ENCODE measurements at regions not wholly inside any gene's neighbourhood (a gene's known extent, or its start where the extent isn't known, plus 50 kb on each side); places are given as distances from the start of the nearest gene placed in this dataset.

GRCh38 chr2:6683516-6683915 is 182.2 kb downstream of the CMPK2 start:
- H3K9ac ChIP-seq (ENCODE audit: low read length): no peak overlapping the region
- H3K36me3 ChIP-seq (ENCODE audit: insufficient read depth, low read length): no peaks in the 10 kb centered on the region

GRCh38 chr2:6685447-6685846 is 180.3 kb downstream of the CMPK2 start:
- H3K4me3 ChIP-seq (ENCODE audit: low read length): no peak overlapping the region
- no peak overlapping the region for H3K27ac ChIP-seq (ENCODE audit: low read length)
- H3K9me2 ChIP-seq (replicated peaks; ENCODE audit: insufficient read depth, low read length): no peaks in the 10 kb centered on the region
- H3K36me3 ChIP-seq (ENCODE audit: insufficient read depth, low read length): no peaks in the 10 kb centered on the region
- no peak for DNase-seq
- H2AFZ ChIP-seq (ENCODE audit: low read length): no peak overlapping the region
- H3K4me1 ChIP-seq (ENCODE audit: low read length): no peaks in the 10 kb centered on the region
- H3K4me2 ChIP-seq (ENCODE audit: low read depth, low read length, poor library complexity, severe bottlenecking): no peak overlapping the region
- H3K9me3 ChIP-seq (ENCODE audit: low read length): no peaks in the 10 kb centered on the region
- no peaks in the 10 kb centered on the region for H4K20me1 ChIP-seq (ENCODE audit: insufficient read depth, low read depth, low read length)
- no peak overlapping the region for H3K9ac ChIP-seq (ENCODE audit: low read length)
- no peaks in the 10 kb centered on the region for H3K27me3 ChIP-seq (ENCODE audit: low read length)
- no peaks in the 10 kb centered on the region for H3K79me2 ChIP-seq (ENCODE audit: low read length)

More at GRCh38 chr2:6683516-6683915, 182.2 kb downstream of the CMPK2 start:
- Histone ChIP-seq H3K27me3 (ENCODE audit: low read length) (no peaks in the 10 kb centered on the region), H2AFZ (ENCODE audit: low read length) (no peak overlapping the region), H3K27ac (ENCODE audit: low read length) (no peak overlapping the region), H3K9me2 (replicated peaks; ENCODE audit: insufficient read depth, low read length) (no peaks in the 10 kb centered on the region), H3K9me3 (ENCODE audit: low read length) (no peaks in the 10 kb centered on the region), H4K20me1 (ENCODE audit: insufficient read depth, low read depth, low read length) (no peaks in the 10 kb centered on the region), H3K79me2 (ENCODE audit: low read length) (no peaks in the 10 kb centered on the region), H3K4me2 (ENCODE audit: low read depth, low read length, poor library complexity, severe bottlenecking) (no peak overlapping the region), H3K4me3 (ENCODE audit: low read length) (no peak overlapping the region), H3K4me1 (ENCODE audit: low read length) (no peaks in the 10 kb centered on the region)
- DNase-seq: no peak

- Histone ChIP-seq H3K4me2 (ENCODE audit: low read depth, low read length, poor library complexity, severe bottlenecking) (no peak overlapping the region), H3K9me2 (replicated peaks; ENCODE audit: insufficient read depth, low read length) (no peaks in the 10 kb centered on the region), H3K36me3 (ENCODE audit: insufficient read depth, low read length) (no peaks in the 10 kb centered on the region), H3K4me1 (ENCODE audit: low read length) (no peaks in the 10 kb centered on the region), H3K79me2 (ENCODE audit: low read length) (no peaks in the 10 kb centered on the region), H4K20me1 (ENCODE audit: insufficient read depth, low read depth, low read length) (no peaks in the 10 kb centered on the region), H3K27me3 (ENCODE audit: low read length) (no peaks in the 10 kb centered on the region), H3K9me3 (ENCODE audit: low read length) (no peaks in the 10 kb centered on the region), H3K4me3 (ENCODE audit: low read length) (no peak overlapping the region), H3K9ac (ENCODE audit: low read length) (no peak overlapping the region), H3K27ac (ENCODE audit: low read length) (no peak overlapping the region), H2AFZ (ENCODE audit: low read length) (no peak overlapping the region)
- DNase-seq: no peak
Observed at GRCh38 chr2:6692056-6692455, 173.7 kb downstream of the CMPK2 start.

GRCh38 chr2:6692819-6693218 is 172.9 kb downstream of the CMPK2 start:
- Histone ChIP-seq H3K4me1 (ENCODE audit: low read length) (no peaks in the 10 kb centered on the region), H3K9me3 (ENCODE audit: low read length) (no peaks in the 10 kb centered on the region), H3K27me3 (ENCODE audit: low read length) (no peaks in the 10 kb centered on the region), H4K20me1 (ENCODE audit: insufficient read depth, low read depth, low read length) (no peaks in the 10 kb centered on the region), H3K4me2 (ENCODE audit: low read depth, low read length, poor library complexity, severe bottlenecking) (no peak overlapping the region), H3K9me2 (replicated peaks; ENCODE audit: insufficient read depth, low read length) (no peaks in the 10 kb centered on the region), H3K9ac (ENCODE audit: low read length) (no peak overlapping the region), H3K4me3 (ENCODE audit: low read length) (no peak overlapping the region), H3K27ac (ENCODE audit: low read length) (no peak overlapping the region), H3K79me2 (ENCODE audit: low read length) (no peaks in the 10 kb centered on the region), H2AFZ (ENCODE audit: low read length) (no peak overlapping the region), H3K36me3 (ENCODE audit: insufficient read depth, low read length) (no peaks in the 10 kb centered on the region)
- DNase-seq: no peak

GRCh38 chr2:6694555-6694954 is 171.2 kb downstream of the CMPK2 start:
- Histone ChIP-seq H3K27me3 (ENCODE audit: low read length) (no peaks in the 10 kb centered on the region), H3K9me3 (ENCODE audit: low read length) (no peaks in the 10 kb centered on the region), H3K27ac (ENCODE audit: low read length) (no peak overlapping the region), H3K36me3 (ENCODE audit: insufficient read depth, low read length) (no peaks in the 10 kb centered on the region), H3K9me2 (replicated peaks; ENCODE audit: insufficient read depth, low read length) (no peaks in the 10 kb centered on the region), H3K4me3 (ENCODE audit: low read length) (no peak overlapping the region), H4K20me1 (ENCODE audit: insufficient read depth, low read depth, low read length) (no peaks in the 10 kb centered on the region), H2AFZ (ENCODE audit: low read length) (no peak overlapping the region), H3K4me2 (ENCODE audit: low read depth, low read length, poor library complexity, severe bottlenecking) (no peak overlapping the region), H3K79me2 (ENCODE audit: low read length) (no peaks in the 10 kb centered on the region), H3K9ac (ENCODE audit: low read length) (no peak overlapping the region), H3K4me1 (ENCODE audit: low read length) (no peaks in the 10 kb centered on the region)
- DNase-seq: no peak

- H3K4me3 ChIP-seq (ENCODE audit: low read length): no peak overlapping the region
- H3K9me2 ChIP-seq (replicated peaks; ENCODE audit: insufficient read depth, low read length): no peaks in the 10 kb centered on the region
- H3K27ac ChIP-seq (ENCODE audit: low read length): no peak overlapping the region
- H3K4me1 ChIP-seq (ENCODE audit: low read length): no peaks in the 10 kb centered on the region
- DNase-seq: no peak
- H3K4me2 ChIP-seq (ENCODE audit: low read depth, low read length, poor library complexity, severe bottlenecking): no peak overlapping the region
- H4K20me1 ChIP-seq (ENCODE audit: insufficient read depth, low read depth, low read length): no peaks in the 10 kb centered on the region
- H3K79me2 ChIP-seq (ENCODE audit: low read length): no peaks in the 10 kb centered on the region
- H3K9me3 ChIP-seq (ENCODE audit: low read length): no peaks in the 10 kb centered on the region
- H2AFZ ChIP-seq (ENCODE audit: low read length): no peak overlapping the region
- H3K9ac ChIP-seq (ENCODE audit: low read length): no peak overlapping the region
- no peaks in the 10 kb centered on the region for H3K36me3 ChIP-seq (ENCODE audit: insufficient read depth, low read length)
- no peaks in the 10 kb centered on the region for H3K27me3 ChIP-seq (ENCODE audit: low read length)
Observed at GRCh38 chr2:6700335-6700734, 165.4 kb downstream of the CMPK2 start.

GRCh38 chr2:6704077-6704476 is 161.6 kb downstream of the CMPK2 start:
- no peaks in the 10 kb centered on the region for H3K9me2 ChIP-seq (replicated peaks; ENCODE audit: insufficient read depth, low read length)
- DNase-seq: no peak
- H3K4me3 ChIP-seq (ENCODE audit: low read length): no peak overlapping the region
- H4K20me1 ChIP-seq (ENCODE audit: insufficient read depth, low read depth, low read length): no peaks in the 10 kb centered on the region
- no peaks in the 10 kb centered on the region for H3K4me1 ChIP-seq (ENCODE audit: low read length)
- no peaks in the 10 kb centered on the region for H3K27me3 ChIP-seq (ENCODE audit: low read length)
- H3K9ac ChIP-seq (ENCODE audit: low read length): no peak overlapping the region
- no peaks in the 10 kb centered on the region for H3K9me3 ChIP-seq (ENCODE audit: low read length)
- H3K36me3 ChIP-seq (ENCODE audit: insufficient read depth, low read length): no peaks in the 10 kb centered on the region
- no peak overlapping the region for H2AFZ ChIP-seq (ENCODE audit: low read length)
- H3K4me2 ChIP-seq (ENCODE audit: low read depth, low read length, poor library complexity, severe bottlenecking): no peak overlapping the region
- no peaks in the 10 kb centered on the region for H3K79me2 ChIP-seq (ENCODE audit: low read length)
- H3K27ac ChIP-seq (ENCODE audit: low read length): no peak overlapping the region

GRCh38 chr2:6721395-6721794 is 144.3 kb downstream of the CMPK2 start:
- H3K27me3 ChIP-seq (ENCODE audit: low read length): no peaks in the 10 kb centered on the region
- H2AFZ ChIP-seq (ENCODE audit: low read length): no peak overlapping the region
- no peaks in the 10 kb centered on the region for H3K9me2 ChIP-seq (replicated peaks; ENCODE audit: insufficient read depth, low read length)
- no peak overlapping the region for H3K27ac ChIP-seq (ENCODE audit: low read length)
- H3K4me3 ChIP-seq (ENCODE audit: low read length): no peak overlapping the region
- H3K9ac ChIP-seq (ENCODE audit: low read length): no peak overlapping the region
- no peaks in the 10 kb centered on the region for H4K20me1 ChIP-seq (ENCODE audit: insufficient read depth, low read depth, low read length)
- H3K4me2 ChIP-seq (ENCODE audit: low read depth, low read length, poor library complexity, severe bottlenecking): no peak overlapping the region
- H3K4me1 ChIP-seq (ENCODE audit: low read length): no peaks in the 10 kb centered on the region
- no peaks in the 10 kb centered on the region for H3K79me2 ChIP-seq (ENCODE audit: low read length)
- DNase-seq: no peak
- no peaks in the 10 kb centered on the region for H3K9me3 ChIP-seq (ENCODE audit: low read length)
- no peaks in the 10 kb centered on the region for H3K36me3 ChIP-seq (ENCODE audit: insufficient read depth, low read length)

GRCh38 chr2:6722574-6722973 is 143.1 kb downstream of the CMPK2 start:
- H3K27ac ChIP-seq (ENCODE audit: low read length): no peak overlapping the region
- no peak overlapping the region for H3K4me2 ChIP-seq (ENCODE audit: low read depth, low read length, poor library complexity, severe bottlenecking)
- H3K4me3 ChIP-seq (ENCODE audit: low read length): no peak overlapping the region
- no peak overlapping the region for H3K9ac ChIP-seq (ENCODE audit: low read length)
- no peak for DNase-seq
- no peaks in the 10 kb centered on the region for H3K79me2 ChIP-seq (ENCODE audit: low read length)
- H3K9me3 ChIP-seq (ENCODE audit: low read length): no peaks in the 10 kb centered on the region
- H3K9me2 ChIP-seq (replicated peaks; ENCODE audit: insufficient read depth, low read length): no peaks in the 10 kb centered on the region
- H3K27me3 ChIP-seq (ENCODE audit: low read length): no peaks in the 10 kb centered on the region
- H4K20me1 ChIP-seq (ENCODE audit: insufficient read depth, low read depth, low read length): no peaks in the 10 kb centered on the region
- H3K36me3 ChIP-seq (ENCODE audit: insufficient read depth, low read length): no peaks in the 10 kb centered on the region
- H3K4me1 ChIP-seq (ENCODE audit: low read length): no peaks in the 10 kb centered on the region
- no peak overlapping the region for H2AFZ ChIP-seq (ENCODE audit: low read length)

All from Karpas-422 (cell line).